GM18520 (cell line): ENCODE measurements at regions not wholly inside any gene's neighbourhood (a gene's known extent, or its start where the extent isn't known, plus 50 kb on each side); places are given as distances from the start of the nearest gene placed in this dataset.

Experiments used
- ATAC-seq: cut with Tn5 transposase; IDR thresholded peaks from one replicate; pipeline ENCODE4 v1.9.1; 2021; ENCODE audit not compliant: unreplicated experiment

GRCh38 chr2:5290900-5291546 is 401.2 kb upstream of the SOX11 start:
- ATAC-seq, result no peak

DNA sequence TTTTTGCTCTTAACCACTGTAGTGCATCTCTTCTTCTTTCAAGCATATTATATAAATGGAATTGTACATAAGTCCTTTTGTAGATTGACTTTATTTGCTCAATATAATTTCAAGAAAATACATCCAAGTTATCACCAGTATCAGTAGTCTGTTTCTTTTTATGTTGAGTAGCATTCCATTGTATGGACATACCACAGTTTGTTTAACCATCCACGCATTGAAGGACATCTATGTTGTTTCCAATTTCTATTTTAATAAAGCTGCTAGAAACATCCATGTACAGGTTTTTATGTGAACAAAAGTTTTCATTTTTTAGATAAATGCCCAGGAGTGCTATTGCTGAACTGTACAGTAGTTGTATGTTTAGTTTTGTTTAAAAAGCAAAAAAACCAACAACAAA is 387.5 kb upstream of the SOX11 start:
- no peak for ATAC-seq

DNA sequence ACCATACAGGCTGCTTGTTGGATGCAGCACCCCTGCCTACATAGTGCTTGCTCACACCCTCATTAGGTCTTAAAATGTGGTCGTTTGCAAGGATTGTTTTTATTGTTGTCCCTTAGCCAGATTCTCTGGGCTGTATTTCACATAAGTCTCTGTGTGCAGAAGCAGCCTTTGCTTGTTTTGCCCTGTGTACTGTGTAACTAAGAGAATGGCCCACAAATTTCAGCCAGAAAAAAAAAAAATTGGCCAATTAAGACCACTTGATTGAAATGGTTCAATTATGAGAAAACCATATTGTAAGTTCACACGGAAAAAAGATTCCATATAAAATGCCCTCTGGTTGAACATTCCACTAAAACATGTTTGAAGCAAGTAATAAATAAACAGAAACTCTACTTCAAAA is 377.1 kb upstream of the SOX11 start:
- ATAC-seq, result no peak

GRCh38 chr2:5315512-5315911 is 376.7 kb upstream of the SOX11 start:
- no peak for ATAC-seq

DNA sequence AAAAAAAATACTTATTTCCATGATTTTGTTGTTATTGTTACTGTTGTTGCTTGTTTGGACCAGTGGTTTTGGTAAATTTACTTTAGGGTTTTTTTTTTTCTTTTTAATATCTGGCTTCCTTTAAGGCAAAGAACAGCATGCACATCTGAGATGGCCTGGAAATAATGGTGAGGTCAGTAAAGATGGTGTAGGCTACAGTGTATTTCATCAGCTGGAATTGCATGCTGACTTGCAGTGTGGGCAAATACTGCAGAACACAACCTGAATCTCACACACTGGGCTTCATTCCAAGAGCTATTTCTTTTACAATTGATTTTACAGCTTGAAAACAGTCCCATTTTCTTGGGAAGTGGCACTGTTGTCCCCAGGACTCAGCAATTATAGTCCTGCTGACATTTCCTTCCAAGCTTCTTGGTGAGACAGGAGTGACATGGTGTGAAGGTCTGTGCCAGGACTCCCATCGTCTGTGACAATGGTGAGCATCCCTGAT is 376.1 kb upstream of the SOX11 start:
- no peak for ATAC-seq

DNA sequence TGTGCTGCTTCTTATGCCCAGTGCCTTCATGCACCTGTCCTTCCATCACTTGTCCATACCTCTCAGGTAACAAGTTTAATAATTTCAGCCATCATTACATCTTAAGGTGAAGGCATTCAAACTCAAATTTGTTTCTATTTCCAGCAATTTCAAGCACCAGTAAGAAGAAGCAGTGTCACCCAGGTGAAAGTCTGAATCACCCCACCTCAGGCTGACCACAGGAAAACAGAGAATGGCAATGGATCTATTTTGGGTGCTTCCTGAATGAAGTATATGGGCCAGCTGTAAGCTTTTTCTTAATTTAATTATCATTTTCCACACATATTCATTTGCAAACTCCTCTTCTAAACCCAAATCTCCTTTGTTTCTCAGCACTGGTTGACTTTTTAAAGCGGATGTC is 372.7 kb upstream of the SOX11 start:
- ATAC-seq, result no peak

DNA sequence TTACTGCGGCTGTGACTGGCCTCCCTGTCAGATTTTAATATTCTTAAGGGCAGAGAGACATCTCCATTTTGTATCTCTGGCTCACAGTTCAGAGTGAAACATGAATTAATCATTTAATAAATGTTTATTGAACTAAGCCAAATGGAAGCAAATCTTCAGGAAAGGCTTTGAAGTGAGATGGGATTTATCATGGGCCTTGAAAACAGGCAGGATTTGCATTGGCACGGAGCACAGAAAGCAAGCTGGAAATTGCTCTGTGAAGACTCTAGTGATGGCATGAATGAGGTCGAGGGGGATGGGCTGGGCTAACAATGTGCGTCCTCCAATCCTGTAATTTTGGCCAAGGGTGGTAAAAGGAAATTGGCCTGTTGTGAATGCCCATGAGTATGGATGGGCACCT is 369.8 kb upstream of the SOX11 start:
- ATAC-seq, result no peak

- no peak for ATAC-seq
These were observed 366.7 kb upstream of the SOX11 start for GRCh38 chr2:5325523-5325922.

GRCh38 chr2:5328826-5329225 is 363.4 kb upstream of the SOX11 start:
- no peak for ATAC-seq

DNA sequence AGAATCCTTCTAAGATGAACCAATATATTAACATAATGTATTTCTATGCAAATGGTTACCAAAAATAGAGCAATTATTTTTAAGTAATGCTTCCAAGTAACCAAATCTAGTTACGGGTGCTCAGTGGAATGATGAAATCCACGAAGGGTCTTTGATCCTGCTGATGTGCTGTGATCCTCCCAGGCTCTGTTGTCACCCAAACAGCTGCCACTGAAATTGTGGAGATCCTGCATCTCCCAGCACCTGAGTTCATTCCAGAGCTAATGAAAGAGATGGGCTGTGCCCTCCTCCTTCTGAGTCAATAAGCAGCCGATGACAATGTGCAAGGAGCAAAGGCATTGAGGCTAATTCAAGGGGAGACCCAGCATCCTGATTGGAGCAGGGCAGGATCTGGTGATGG is 362.4 kb upstream of the SOX11 start:
- no peak for ATAC-seq

DNA sequence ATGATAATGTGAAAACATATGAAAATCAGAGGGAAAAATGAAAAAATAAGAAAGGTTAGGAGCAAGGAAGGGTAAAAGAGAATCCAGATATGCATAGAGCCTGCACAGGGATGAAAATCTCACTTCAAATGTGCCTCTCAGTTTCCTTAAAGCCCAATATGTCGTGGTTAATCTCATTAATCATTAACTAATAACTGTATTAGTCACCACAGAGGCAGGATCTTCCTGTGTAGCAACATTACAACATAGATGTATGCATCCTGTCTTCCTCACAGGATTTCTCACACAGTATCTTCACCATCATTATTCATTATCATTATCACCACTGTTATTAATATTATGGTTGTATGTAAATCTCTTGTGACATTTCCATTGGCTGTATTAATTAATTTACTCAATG is 361.2 kb upstream of the SOX11 start:
- ATAC-seq, result no peak

- no peak for ATAC-seq
These were observed 359.3 kb upstream of the SOX11 start for GRCh38 chr2:5332925-5333324.

DNA sequence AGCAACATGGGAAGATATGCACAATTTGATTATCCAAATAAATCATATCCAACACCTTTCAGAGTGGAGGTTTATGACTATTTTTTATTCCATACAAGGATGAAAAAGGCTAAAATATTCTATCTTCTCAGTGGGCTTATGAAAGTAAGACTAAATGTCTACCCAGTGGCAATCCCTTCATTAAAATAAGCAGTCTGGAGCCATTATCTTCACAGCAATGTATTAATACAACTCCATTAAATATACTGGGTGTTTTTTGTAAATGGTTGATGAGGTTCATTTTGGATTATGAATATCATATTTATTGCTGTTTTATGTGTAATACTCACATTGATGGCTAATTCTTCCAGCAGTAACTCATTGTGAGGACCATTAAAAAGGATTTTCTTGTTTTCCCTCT is 352.7 kb upstream of the SOX11 start:
- no peak for ATAC-seq

DNA sequence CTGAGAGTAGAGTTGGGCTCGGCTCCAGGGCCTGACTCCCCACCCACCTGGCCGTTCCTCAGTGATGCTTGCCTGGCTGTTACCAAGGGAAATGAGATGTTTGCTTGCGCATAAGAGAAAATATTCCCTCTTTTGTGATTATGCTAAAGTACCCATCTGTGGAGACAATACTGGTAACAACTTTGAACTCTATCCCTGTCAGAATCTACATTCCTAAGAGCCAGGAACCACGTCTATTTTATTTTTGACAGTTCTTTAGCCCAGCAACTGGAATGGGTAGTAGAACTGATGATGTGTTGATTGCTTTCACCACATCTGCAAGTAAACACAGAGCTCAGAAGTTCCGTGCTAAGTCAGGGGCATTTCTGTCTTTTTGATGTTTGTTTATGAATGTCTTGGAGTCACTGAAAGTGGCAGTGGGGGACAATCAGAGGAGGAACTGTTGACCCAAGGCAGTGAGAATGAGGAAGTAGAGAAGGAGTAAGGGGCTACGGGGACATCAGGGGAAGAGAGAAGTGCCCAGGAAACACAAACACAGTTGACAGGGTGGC is 348.3 kb upstream of the SOX11 start:
- ATAC-seq, result no peak

DNA sequence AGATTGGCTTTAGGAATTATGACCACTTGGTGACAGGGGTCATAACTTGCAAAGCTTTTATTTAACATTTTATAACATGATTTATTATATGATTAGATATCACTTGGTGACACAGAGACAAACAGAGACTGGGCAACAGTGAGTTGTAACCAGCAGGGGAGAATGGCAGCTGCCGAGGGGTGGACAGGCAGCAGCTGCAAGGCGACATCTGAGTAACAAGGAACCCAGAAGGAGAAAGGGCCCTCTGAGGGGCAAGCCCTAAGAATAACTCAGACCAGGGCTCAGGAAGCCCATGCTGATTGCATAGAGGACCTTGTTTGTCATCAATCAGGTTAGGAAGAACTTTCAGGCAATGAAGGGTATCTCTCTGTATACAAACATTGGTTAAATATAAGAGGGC is 339.9 kb upstream of the SOX11 start:
- ATAC-seq, result no peak

- no peak for ATAC-seq
These were observed 338.6 kb upstream of the SOX11 start for GRCh38 chr2:5353565-5353964.

- no peak for ATAC-seq
These were observed 332.8 kb upstream of the SOX11 start for GRCh38 chr2:5359397-5359796.

DNA sequence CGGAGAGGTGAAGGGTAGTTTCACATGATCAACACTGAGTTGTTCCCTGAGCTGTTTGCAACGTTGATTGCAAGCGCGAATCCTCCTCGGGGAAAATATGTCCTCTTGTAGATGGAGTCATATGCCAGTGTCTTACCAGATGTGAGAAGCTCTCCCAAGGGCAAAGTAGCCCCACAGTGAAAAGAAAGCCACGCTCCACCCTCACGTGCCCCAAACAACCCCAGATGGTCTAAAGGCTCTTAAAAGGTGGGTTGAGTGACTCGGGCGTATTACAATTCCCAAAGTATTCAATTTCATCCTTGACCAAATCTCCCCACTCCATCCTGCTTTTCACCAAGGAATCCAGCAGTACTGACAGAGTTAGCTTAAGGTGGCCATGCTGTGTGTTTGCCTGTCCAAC is 332.1 kb upstream of the SOX11 start:
- ATAC-seq, result no peak

DNA sequence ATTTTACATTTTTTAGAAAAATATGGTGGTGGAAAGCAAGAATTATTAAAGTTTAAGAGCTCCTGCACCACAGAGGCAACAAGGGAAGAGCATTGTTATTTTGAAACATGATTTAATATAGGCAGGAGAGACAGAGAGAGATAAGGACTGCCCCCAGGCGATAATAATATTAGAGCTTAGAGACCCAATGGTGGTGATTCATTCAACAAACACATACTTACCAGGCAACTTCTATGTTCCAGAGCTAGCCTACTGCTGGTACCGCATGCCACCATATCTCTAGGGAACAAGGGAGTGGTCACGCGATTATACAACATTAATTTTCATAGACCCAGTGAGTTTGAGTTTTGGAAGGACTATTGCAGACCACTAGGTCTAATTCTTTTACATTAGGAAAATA is 327.8 kb upstream of the SOX11 start:
- no peak for ATAC-seq

GRCh38 chr2:5365871-5366461 is 326.2 kb upstream of the SOX11 start:
- peak; percentile 68 for ATAC-seq

DNA sequence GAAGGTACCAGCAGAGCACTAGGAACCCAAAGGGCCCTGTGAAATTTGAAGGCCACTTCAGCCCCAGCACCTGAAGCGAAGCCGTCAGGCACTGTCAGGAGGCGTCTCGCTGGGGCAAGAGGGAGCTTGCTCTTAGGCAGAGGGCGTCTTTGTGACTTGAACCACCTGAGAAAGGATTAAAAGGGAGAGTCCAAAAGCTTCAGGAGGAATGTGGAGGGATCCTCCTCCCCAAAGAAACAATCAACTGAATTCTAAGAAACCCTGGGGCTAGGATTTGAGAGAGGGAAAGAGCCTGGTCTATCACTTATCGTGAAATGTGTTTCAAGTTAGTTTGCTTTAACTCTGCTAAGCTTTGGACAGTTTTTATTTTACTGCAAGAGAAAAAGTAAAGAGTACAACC is 324.9 kb upstream of the SOX11 start:
- no peak for ATAC-seq

- no peak for ATAC-seq
These were observed 323.9 kb upstream of the SOX11 start for GRCh38 chr2:5368263-5368662.

GRCh38 chr2:5369510-5369909 is 322.7 kb upstream of the SOX11 start:
- no peak for ATAC-seq
